Body of pancreas (tissue), 4 donors: ENCODE measurements at regions not wholly inside any gene's neighbourhood (a gene's known extent, or its start where the extent isn't known, plus 50 kb on each side); places are given as distances from the start of the nearest gene placed in this dataset.

Source experiments
- ATAC-seq: fragments of 150-250 bp; one replicate; pipeline ENCODE4 v1.9.1; 2016
- DNase-seq, 4 donors: peaks; one replicate each; pipeline ENCODE4 v3.0.0-alpha.2; 2019
- H3K27ac ChIP-seq, 4 donors: fragments of 200-600 bp; sonication (generic); 1 replicate in 3 of 4; 2 replicates in 1 of 4; pipeline versions ENCODE4 v1.5.1 to v1.6.1; 2016 to 2019; ENCODE audit warnings: mild to moderate bottlenecking in 1 of 4, mixed read lengths in 1 of 4, moderate library complexity in 1 of 4
- H3K27me3 ChIP-seq, 2 donors: fragments of 200-600 bp; sonication (generic); one replicate each; pipeline ENCODE4 v1.6.0; 2016; ENCODE audit warnings: mild to moderate bottlenecking in 1 of 2
- H3K36me3 ChIP-seq, 2 donors: fragments of 200-600 bp; sonication (generic); replicated peaks in 1 of 2; 2 replicates each; pipeline ENCODE4 v1.5.1; 2016; ENCODE audit warnings: low read depth in 2 of 2; ENCODE audit not compliant: insufficient read depth in 1 of 2
- H3K4me1 ChIP-seq: fragments of 200-600 bp; sonication (generic); one replicate; pipeline ENCODE4 v1.6.0; 2016
- H3K4me3 ChIP-seq, 2 donors: fragments of 200-600 bp; sonication (generic); 1 replicate in 1 of 2; 2 replicates in 1 of 2; pipeline ENCODE4 v1.5.1; 2016 to 2019
- H3K9me3 ChIP-seq, 3 donors: fragments of 200-600 bp; sonication (generic); 1 replicate in 2 of 3; 2 replicates in 1 of 3; pipeline ENCODE4 v1.5.1; 2016
- CTCF ChIP-seq, 7 experiments: fragments of 450-650 bp in 4 of 7; fragments of 200-600 bp in 3 of 7; sonication (generic) in 3 of 7; IDR thresholded peaks; one replicate each; pipeline ENCODE4 v1.5.1; 2016 to 2019; ENCODE audit warnings: antibody characterized with exemption in 7 of 7
- POLR2A ChIP-seq, 3 donors: fragments of 450-650 bp; IDR thresholded peaks; one replicate each; pipeline ENCODE4 v1.6.1; 2016; ENCODE audit warnings: antibody characterized with exemption in 3 of 3, mild to moderate bottlenecking in 2 of 3
- WGBS, 2 donors: methylation state at CpG; one replicate each; pipeline ENCODE4 v1.1.5; 2017; 5-methylcytosine and 5-hydroxymethylcytosine counted together
- intact Hi-C: fragments of 100-400 bp; cut with DNase I; formaldehyde crosslinking; loops from one replicate; pipeline ENCODE4 v1.15.1; 2023

GRCh38 chr3:30498587-30498967 is 107.8 kb upstream of the TGFBR2 start:
- no peaks in the 10 kb centered on the region for H3K36me3 ChIP-seq
- no peak overlapping the region for H3K4me3 ChIP-seq
- H3K27ac ChIP-seq: no peak overlapping the region
- no peaks in the 10 kb centered on the region for H3K4me1 ChIP-seq
- no peaks in the 10 kb centered on the region for H3K27me3 ChIP-seq
- ATAC-seq (no peak), DNase-seq (no peak)
- intact Hi-C loops: no loop called here
- TF ChIP-seq CTCF (IDR thresholded peaks at IDR 0.05): no peak
- TF ChIP-seq POLR2A (IDR thresholded peaks at IDR 0.05): no peak
- no peaks in the 10 kb centered on the region for H3K9me3 ChIP-seq
- WGBS, 2 donors: 74 to 94% methylated on average over 1 of the region's 1 CpG

GRCh38 chr3:30500666-30501399 is 105.6 kb upstream of the TGFBR2 start:
- 89 to 94% methylated on average over 7 of the region's 7 CpGs for WGBS, 2 donors
- H3K27ac ChIP-seq: no peak overlapping the region
- H3K36me3 ChIP-seq: no peaks in the 10 kb centered on the region
- TF ChIP-seq POLR2A (IDR thresholded peaks at IDR 0.05): no peak
- no peak for TF ChIP-seq CTCF (IDR thresholded peaks at IDR 0.05)
- ATAC-seq (no peak), DNase-seq (no peak)
- H3K9me3 ChIP-seq: no peaks in the 10 kb centered on the region
- intact Hi-C loops: no loop called here
- no peaks in the 10 kb centered on the region for H3K27me3 ChIP-seq
- no peak overlapping the region for H3K4me3 ChIP-seq
- no peaks in the 10 kb centered on the region for H3K4me1 ChIP-seq

- Histone ChIP-seq H3K36me3 (no peaks in the 10 kb centered on the region), H3K27ac (no peak overlapping the region), H3K4me1 (no peaks in the 10 kb centered on the region), H3K4me3 (no peak overlapping the region), H3K27me3 (no peaks in the 10 kb centered on the region), H3K9me3 (no peaks in the 10 kb centered on the region)
- TF ChIP-seq CTCF (IDR thresholded peaks at IDR 0.05) (no peak), POLR2A (IDR thresholded peaks at IDR 0.05) (no peak)
- ATAC-seq: no peak
- no peak for DNase-seq
- intact Hi-C loops: no loop called here
These were observed 104.9 kb upstream of the TGFBR2 start for GRCh38 chr3:30501526-30501925.

- H3K36me3 ChIP-seq: no peaks in the 10 kb centered on the region
- no peaks in the 10 kb centered on the region for H3K27me3 ChIP-seq
- DNase-seq (no peak), ATAC-seq (no peak)
- no peak overlapping the region for H3K4me3 ChIP-seq
- TF ChIP-seq CTCF (IDR thresholded peaks at IDR 0.05) (no peak), POLR2A (IDR thresholded peaks at IDR 0.05) (no peak)
- H3K9me3 ChIP-seq: no peaks in the 10 kb centered on the region
- H3K27ac ChIP-seq: no peak overlapping the region
- intact Hi-C loops: no loop called here
- H3K4me1 ChIP-seq: no peaks in the 10 kb centered on the region
- WGBS, 2 donors: 76 to 90% methylated on average over 2 of the region's 2 CpGs
These were observed 104.2 kb upstream of the TGFBR2 start for GRCh38 chr3:30502051-30502741.

- Histone ChIP-seq H3K4me1 (no peaks in the 10 kb centered on the region), H3K36me3 (no peaks in the 10 kb centered on the region), H3K27me3 (no peaks in the 10 kb centered on the region), H3K4me3 (no peak overlapping the region), H3K9me3 (no peaks in the 10 kb centered on the region), H3K27ac (no peak overlapping the region)
- ATAC-seq (no peak), DNase-seq (no peak)
- TF ChIP-seq CTCF (IDR thresholded peaks at IDR 0.05): no peak
- TF ChIP-seq POLR2A (IDR thresholded peaks at IDR 0.05): no peak
- 93 to 94% methylated on average over 1 of the region's 1 CpG for WGBS, 2 donors
- intact Hi-C loops: no loop called here
These were observed 103.7 kb upstream of the TGFBR2 start for GRCh38 chr3:30502742-30503073.
